Posterior vena cava (tissue), 2 donors: ENCODE measurements at regions not wholly inside any gene's neighbourhood (a gene's known extent, or its start where the extent isn't known, plus 50 kb on each side); places are given as distances from the start of the nearest gene placed in this dataset.

Source experiments
- DNase-seq: peaks from one replicate; pipeline ENCODE4 v3.0.0-alpha.2; 2020; ENCODE audit warnings: low spot score
- intact Hi-C, 2 donors: fragments of 100-400 bp; cut with DNase I; formaldehyde crosslinking; loops; one replicate each; pipeline versions ENCODE4 v1.14.1 to v1.14.2; 2022 to 2023
- donor health status: DM: yes; HTN: yes; CAD: no.
- donor health status: DM: yes; HTN: yes; CAD: no.

- no peak for DNase-seq
- intact Hi-C loops: no loop called here
Measured at GRCh38 chr4:120536884-120537283, 385.6 kb downstream of the PRDM5 start.

GRCh38 chr4:120528428-120528827 lies 394.1 kb downstream of the PRDM5 start:
- DNase-seq: no peak
- intact Hi-C loops: no loop called here

GRCh38 chr4:120526033-120526432 lies 396.5 kb downstream of the PRDM5 start:
- intact Hi-C loops: no loop called here
- no peak for DNase-seq

- intact Hi-C loops: no loop called here
- DNase-seq: no peak
Measured at GRCh38 chr4:120525106-120525505, 397.4 kb downstream of the PRDM5 start.

GRCh38 chr4:120524237-120524636 lies 398.3 kb downstream of the PRDM5 start:
- intact Hi-C loops: no loop called here
- DNase-seq: no peak

- no peak for DNase-seq
- intact Hi-C loops: no loop called here
Measured at GRCh38 chr4:120520761-120521160, 401.8 kb downstream of the PRDM5 start.

GRCh38 chr4:120517966-120518365 lies 404.6 kb downstream of the PRDM5 start:
- intact Hi-C loops: no loop called here
- no peak for DNase-seq

GRCh38 chr4:120509719-120510118 lies 412.8 kb downstream of the PRDM5 start:
- DNase-seq: no peak
- intact Hi-C loops: no loop called here

GRCh38 chr4:120509222-120509621 lies 413.3 kb downstream of the PRDM5 start:
- no peak for DNase-seq
- intact Hi-C loops: no loop called here

GRCh38 chr4:120508036-120508435 lies 414.5 kb downstream of the PRDM5 start:
- intact Hi-C loops: no loop called here
- no peak for DNase-seq

GRCh38 chr4:120506536-120506935 lies 416.0 kb downstream of the PRDM5 start:
- DNase-seq: no peak
- intact Hi-C loops: no loop called here

- intact Hi-C loops: no loop called here
- DNase-seq: no peak
Measured at GRCh38 chr4:120498678-120499077, 423.8 kb downstream of the PRDM5 start.

GRCh38 chr4:120491481-120491880 lies 424.8 kb upstream of the MAD2L1 start:
- no peak for DNase-seq
- intact Hi-C loops: no loop called here

GRCh38 chr4:120481756-120482155 lies 415.1 kb upstream of the MAD2L1 start:
- intact Hi-C loops: no loop called here
- no peak for DNase-seq

GRCh38 chr4:120472447-120473131 lies 405.9 kb upstream of the MAD2L1 start:
- no peak for DNase-seq
- intact Hi-C loops: no loop called here

- intact Hi-C loops: no loop called here
- DNase-seq: no peak
Measured at GRCh38 chr4:120466429-120466828, 399.8 kb upstream of the MAD2L1 start.

GRCh38 chr4:120454788-120455187 lies 388.1 kb upstream of the MAD2L1 start:
- DNase-seq: no peak
- intact Hi-C loops: no loop called here

- intact Hi-C loops: no loop called here
- DNase-seq: no peak
Measured at GRCh38 chr4:120452536-120452935, 385.9 kb upstream of the MAD2L1 start.

- DNase-seq: no peak
- intact Hi-C loops: no loop called here
Measured at GRCh38 chr4:120452001-120452400, 385.4 kb upstream of the MAD2L1 start.

- intact Hi-C loops: no loop called here
- DNase-seq: no peak
Measured at GRCh38 chr4:120447774-120448173, 381.1 kb upstream of the MAD2L1 start.

GRCh38 chr4:120446051-120446567 lies 379.5 kb upstream of the MAD2L1 start:
- intact Hi-C loops: no loop called here
- DNase-seq: no peak

GRCh38 chr4:120445186-120445585 lies 378.5 kb upstream of the MAD2L1 start:
- intact Hi-C loops: no loop called here
- no peak for DNase-seq
